ENCODE measurements at regions not wholly inside any gene's neighbourhood (a gene's known extent, or its start where the extent isn't known, plus 50 kb on each side); places are given as distances from the start of the nearest gene placed in this dataset.

DNA sequence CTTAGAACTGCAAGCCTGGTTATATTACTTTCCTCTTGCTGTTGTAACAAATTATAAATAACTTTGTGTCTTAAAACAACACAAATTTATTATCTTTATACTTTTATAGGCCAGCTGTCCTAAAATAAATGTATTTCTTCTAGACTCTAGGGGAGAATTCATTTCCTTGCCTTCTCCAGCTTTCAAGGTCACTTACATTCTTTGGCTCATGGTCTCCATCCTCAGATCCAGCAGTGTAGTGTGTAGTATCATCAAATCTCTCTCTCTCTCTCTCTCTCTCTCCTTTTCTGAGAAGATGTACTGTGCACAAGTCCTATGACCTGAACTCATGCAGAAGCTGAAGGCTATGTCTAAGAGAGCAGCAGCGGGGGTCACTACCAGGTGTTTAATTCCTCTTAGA, 1510.6 kb downstream of the MRPL39 start:
- TF ChIP-seq RCOR1 (IDR thresholded peaks at IDR 0.05; ENCODE audit: insufficient replicate concordance, low read length) (no peak), POLR2A (IDR thresholded peaks at IDR 0.05; ENCODE audit: low read depth, low read length) (no peak), SMC3 (IDR thresholded peaks at IDR 0.05; ENCODE audit: low read depth, low read length) (no peak), RAD21 (IDR thresholded peaks at IDR 0.05; ENCODE audit: low read length) (no peak), MAZ (IDR thresholded peaks at IDR 0.05; ENCODE audit: borderline replicate concordance, low read depth, low read length) (no peak), CEBPB (IDR thresholded peaks at IDR 0.05; ENCODE audit: low read depth, low read length) (no peak), MAFK (IDR thresholded peaks at IDR 0.05; ENCODE audit: low read depth, low read length) (no peak), RFX5 (IDR thresholded peaks at IDR 0.05; ENCODE audit: low read depth, low read length) (no peak), BHLHE40 (IDR thresholded peaks at IDR 0.05; ENCODE audit: low read depth, low read length) (no peak), MXI1 (IDR thresholded peaks at IDR 0.05; ENCODE audit: borderline replicate concordance, low read depth, low read length) (no peak), FOS (IDR thresholded peaks at IDR 0.05; ENCODE audit: low read depth, low read length) (no peak)
- TF ChIP-seq, protein P1, sequence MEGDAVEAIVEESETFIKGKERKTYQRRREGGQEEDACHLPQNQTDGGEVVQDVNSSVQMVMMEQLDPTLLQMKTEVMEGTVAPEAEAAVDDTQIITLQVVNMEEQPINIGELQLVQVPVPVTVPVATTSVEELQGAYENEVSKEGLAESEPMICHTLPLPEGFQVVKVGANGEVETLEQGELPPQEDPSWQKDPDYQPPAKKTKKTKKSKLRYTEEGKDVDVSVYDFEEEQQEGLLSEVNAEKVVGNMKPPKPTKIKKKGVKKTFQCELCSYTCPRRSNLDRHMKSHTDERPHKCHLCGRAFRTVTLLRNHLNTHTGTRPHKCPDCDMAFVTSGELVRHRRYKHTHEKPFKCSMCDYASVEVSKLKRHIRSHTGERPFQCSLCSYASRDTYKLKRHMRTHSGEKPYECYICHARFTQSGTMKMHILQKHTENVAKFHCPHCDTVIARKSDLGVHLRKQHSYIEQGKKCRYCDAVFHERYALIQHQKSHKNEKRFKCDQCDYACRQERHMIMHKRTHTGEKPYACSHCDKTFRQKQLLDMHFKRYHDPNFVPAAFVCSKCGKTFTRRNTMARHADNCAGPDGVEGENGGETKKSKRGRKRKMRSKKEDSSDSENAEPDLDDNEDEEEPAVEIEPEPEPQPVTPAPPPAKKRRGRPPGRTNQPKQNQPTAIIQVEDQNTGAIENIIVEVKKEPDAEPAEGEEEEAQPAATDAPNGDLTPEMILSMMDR (conservative IDR thresholded peaks at IDR 0.05; ENCODE audit: low read depth, low read length), result no peak
- TF ChIP-seq, protein P2, sequence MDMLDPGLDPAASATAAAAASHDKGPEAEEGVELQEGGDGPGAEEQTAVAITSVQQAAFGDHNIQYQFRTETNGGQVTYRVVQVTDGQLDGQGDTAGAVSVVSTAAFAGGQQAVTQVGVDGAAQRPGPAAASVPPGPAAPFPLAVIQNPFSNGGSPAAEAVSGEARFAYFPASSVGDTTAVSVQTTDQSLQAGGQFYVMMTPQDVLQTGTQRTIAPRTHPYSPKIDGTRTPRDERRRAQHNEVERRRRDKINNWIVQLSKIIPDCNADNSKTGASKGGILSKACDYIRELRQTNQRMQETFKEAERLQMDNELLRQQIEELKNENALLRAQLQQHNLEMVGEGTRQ (IDR thresholded peaks at IDR 0.05; ENCODE audit: low read depth, low read length), result no peak
- TF ChIP-seq, protein P3, sequence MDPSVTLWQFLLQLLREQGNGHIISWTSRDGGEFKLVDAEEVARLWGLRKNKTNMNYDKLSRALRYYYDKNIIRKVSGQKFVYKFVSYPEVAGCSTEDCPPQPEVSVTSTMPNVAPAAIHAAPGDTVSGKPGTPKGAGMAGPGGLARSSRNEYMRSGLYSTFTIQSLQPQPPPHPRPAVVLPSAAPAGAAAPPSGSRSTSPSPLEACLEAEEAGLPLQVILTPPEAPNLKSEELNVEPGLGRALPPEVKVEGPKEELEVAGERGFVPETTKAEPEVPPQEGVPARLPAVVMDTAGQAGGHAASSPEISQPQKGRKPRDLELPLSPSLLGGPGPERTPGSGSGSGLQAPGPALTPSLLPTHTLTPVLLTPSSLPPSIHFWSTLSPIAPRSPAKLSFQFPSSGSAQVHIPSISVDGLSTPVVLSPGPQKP (IDR thresholded peaks at IDR 0.05; ENCODE audit: borderline replicate concordance, low read depth, low read length), result no peak

Data from IMR-90 (cell line).